OCI-LY1 (cell line): ENCODE measurements at regions not wholly inside any gene's neighbourhood (a gene's known extent, or its start where the extent isn't known, plus 50 kb on each side); places are given as distances from the start of the nearest gene placed in this dataset.

Experiments used
- H2AFZ ChIP-seq: fragments of 200-600 bp; sonication (generic), shearing (Covaris generic); 2 replicates; pipeline ENCODE4 v1.6.0; 2014; ENCODE audit warnings: antibody characterized with exemption, mild to moderate bottlenecking, low read length
- H3F3A ChIP-seq: fragments of 200-600 bp; sonication (generic), shearing (Covaris generic); 2 replicates; pipeline ENCODE4 v1.6.0; 2014; ENCODE audit warnings: mild to moderate bottlenecking, antibody characterized with exemption, low read length, moderate library complexity; ENCODE audit not compliant: insufficient read depth
- H3K27ac ChIP-seq: fragments of 200-600 bp; sonication (generic); 2 replicates; pipeline ENCODE4 v1.5.1; 2014; ENCODE audit warnings: low read length, mixed run types, mild to moderate bottlenecking, low read depth; ENCODE audit not compliant: poor library complexity, severe bottlenecking
- H3K27me3 ChIP-seq: fragments of 200-600 bp; sonication (generic); 2 replicates; pipeline ENCODE4 v1.6.0; 2014; ENCODE audit warnings: antibody characterized with exemption, mild to moderate bottlenecking, low read length, moderate library complexity; ENCODE audit not compliant: insufficient read depth
- H3K36me3 ChIP-seq: fragments of 200-600 bp; sonication (generic); 2 replicates; pipeline ENCODE4 v1.6.1; 2014; ENCODE audit warnings: mild to moderate bottlenecking, antibody characterized with exemption, low read length, moderate library complexity, mixed read lengths; ENCODE audit not compliant: insufficient read depth
- H3K4me1 ChIP-seq: fragments of 200-600 bp; sonication (generic); 2 replicates; pipeline ENCODE4 v1.5.1; 2014; ENCODE audit warnings: mild to moderate bottlenecking, low read length, moderate library complexity; ENCODE audit not compliant: insufficient read depth, severe bottlenecking
- H3K4me2 ChIP-seq: fragments of 200-600 bp; sonication (generic), shearing (Covaris generic); 2 replicates; pipeline ENCODE4 v1.6.1; 2014; ENCODE audit warnings: low read length
- H3K4me3 ChIP-seq: fragments of 200-600 bp; sonication (generic); 2 replicates; pipeline ENCODE4 v1.5.1; 2014; ENCODE audit warnings: low read length, low read depth, mild to moderate bottlenecking, mixed read lengths; ENCODE audit not compliant: poor library complexity, severe bottlenecking
- H3K79me2 ChIP-seq: fragments of 200-600 bp; shearing (Covaris generic); 2 replicates; pipeline ENCODE4 v1.6.1; 2016; ENCODE audit warnings: mixed run types, low read length, mixed read lengths; ENCODE audit not compliant: insufficient read depth
- H3K9ac ChIP-seq: fragments of 200-600 bp; sonication (generic), shearing (Covaris generic); 2 replicates; pipeline ENCODE4 v1.6.1; 2014; ENCODE audit warnings: mild to moderate bottlenecking, low read length, mixed read lengths
- H3K9me2 ChIP-seq: fragments of 200-600 bp; sonication (generic), shearing (Covaris generic); 2 replicates; pipeline ENCODE4 v1.6.1; 2014; ENCODE audit warnings: low read depth, mild to moderate bottlenecking, low read length, mixed read lengths
- H3K9me3 ChIP-seq: fragments of 200-600 bp; shearing (Covaris generic); 2 replicates; pipeline ENCODE4 v1.6.1; 2014; ENCODE audit warnings: low read length, mixed read lengths
- H4K20me1 ChIP-seq: fragments of 200-600 bp; sonication (generic), shearing (Covaris generic); 2 replicates; pipeline ENCODE4 v1.6.0; 2016; ENCODE audit warnings: mild to moderate bottlenecking, low read length; ENCODE audit not compliant: insufficient read depth
- EZH2 ChIP-seq: fragments of 200-600 bp; sonication (generic), shearing (Covaris generic); IDR thresholded peaks from 2 replicates; pipeline ENCODE4 v1.8.0; 2017; ENCODE audit warnings: borderline replicate concordance, mixed run types, mild to moderate bottlenecking, antibody characterized with exemption, low read length, moderate library complexity, mixed read lengths
- TF ChIP-seq, protein P1 (sequence below): fragments of 200-600 bp; sonication (generic), shearing (Covaris generic); IDR thresholded peaks from 2 replicates; pipeline ENCODE4 v1.5.1; 2017; ENCODE audit warnings: mild to moderate bottlenecking, antibody characterized with exemption, low read length, moderate library complexity, mixed read lengths

DNA sequence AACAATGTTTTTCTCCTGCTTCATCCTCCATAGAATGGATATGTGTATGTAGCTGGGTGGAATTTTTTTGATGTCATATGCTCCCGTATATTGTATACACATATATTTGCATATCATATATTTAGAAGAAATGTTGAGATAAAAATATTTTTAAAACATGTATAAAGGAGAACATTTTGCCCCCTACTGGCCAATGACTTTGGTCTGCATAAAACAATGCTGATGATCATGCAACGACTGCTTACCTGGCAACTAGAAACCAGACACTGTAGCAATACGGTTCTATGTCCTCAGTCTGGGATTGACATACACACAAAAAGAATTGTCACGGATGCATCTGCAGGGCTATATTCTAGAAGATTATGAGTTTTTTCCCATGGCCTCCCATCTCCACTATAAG is 503.6 kb downstream of the ELAVL2 start:
- no peaks in the 10 kb centered on the region for H3K9me3 ChIP-seq
- no peak overlapping the region for H3K9ac ChIP-seq
- no peaks in the 10 kb centered on the region for H4K20me1 ChIP-seq
- no peak overlapping the region for H2AFZ ChIP-seq
- no peaks in the 10 kb centered on the region for H3K9me2 ChIP-seq
- H3K27me3 ChIP-seq: no peaks in the 10 kb centered on the region
- no peaks in the 10 kb centered on the region for H3K4me1 ChIP-seq
- TF ChIP-seq, protein P1, sequence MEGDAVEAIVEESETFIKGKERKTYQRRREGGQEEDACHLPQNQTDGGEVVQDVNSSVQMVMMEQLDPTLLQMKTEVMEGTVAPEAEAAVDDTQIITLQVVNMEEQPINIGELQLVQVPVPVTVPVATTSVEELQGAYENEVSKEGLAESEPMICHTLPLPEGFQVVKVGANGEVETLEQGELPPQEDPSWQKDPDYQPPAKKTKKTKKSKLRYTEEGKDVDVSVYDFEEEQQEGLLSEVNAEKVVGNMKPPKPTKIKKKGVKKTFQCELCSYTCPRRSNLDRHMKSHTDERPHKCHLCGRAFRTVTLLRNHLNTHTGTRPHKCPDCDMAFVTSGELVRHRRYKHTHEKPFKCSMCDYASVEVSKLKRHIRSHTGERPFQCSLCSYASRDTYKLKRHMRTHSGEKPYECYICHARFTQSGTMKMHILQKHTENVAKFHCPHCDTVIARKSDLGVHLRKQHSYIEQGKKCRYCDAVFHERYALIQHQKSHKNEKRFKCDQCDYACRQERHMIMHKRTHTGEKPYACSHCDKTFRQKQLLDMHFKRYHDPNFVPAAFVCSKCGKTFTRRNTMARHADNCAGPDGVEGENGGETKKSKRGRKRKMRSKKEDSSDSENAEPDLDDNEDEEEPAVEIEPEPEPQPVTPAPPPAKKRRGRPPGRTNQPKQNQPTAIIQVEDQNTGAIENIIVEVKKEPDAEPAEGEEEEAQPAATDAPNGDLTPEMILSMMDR: peak; percentile 30; the same call in 1 of the 2 replicates
- TF ChIP-seq EZH2: no peak
- no peak overlapping the region for H3K4me3 ChIP-seq
- no peaks in the 10 kb centered on the region for H3K36me3 ChIP-seq
- H3K27ac ChIP-seq: no peak overlapping the region
- no peak overlapping the region for H3K4me2 ChIP-seq
- H3K79me2 ChIP-seq: no peaks in the 10 kb centered on the region
- no peaks in the 10 kb centered on the region for H3F3A ChIP-seq

GRCh38 chr9:23324511-23324910 is 501.5 kb downstream of the ELAVL2 start:
- Histone ChIP-seq H3K4me1 (no peaks in the 10 kb centered on the region), H3K27ac (no peak overlapping the region), H3K4me3 (no peak overlapping the region), H3K9me2 (no peaks in the 10 kb centered on the region), H3K9me3 (no peaks in the 10 kb centered on the region), H3K9ac (no peak overlapping the region), H3K4me2 (no peak overlapping the region), H3K36me3 (no peaks in the 10 kb centered on the region), H3K27me3 (no peaks in the 10 kb centered on the region), H4K20me1 (no peaks in the 10 kb centered on the region), H3K79me2 (no peaks in the 10 kb centered on the region), H3F3A (no peaks in the 10 kb centered on the region), H2AFZ (no peak overlapping the region)
- no peak for TF ChIP-seq EZH2
- TF ChIP-seq, protein P1: no peak

DNA sequence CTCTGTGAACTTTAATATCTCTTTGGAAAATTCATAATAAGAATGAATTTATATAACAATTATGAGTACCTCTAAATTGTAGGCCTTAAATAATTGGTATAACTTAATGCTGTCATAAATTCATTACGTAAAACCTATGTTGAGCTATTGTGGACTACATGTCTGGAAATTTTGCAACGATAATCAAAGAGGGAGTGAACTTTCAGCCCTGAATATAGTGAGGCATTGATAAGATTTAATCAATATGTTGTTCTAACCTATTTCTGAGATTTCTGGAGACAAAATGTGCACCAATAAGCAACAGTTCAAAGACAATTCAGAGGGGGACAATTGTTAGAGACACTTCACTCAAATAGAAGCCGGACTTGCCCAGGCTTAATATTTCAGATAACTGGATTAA is 499.4 kb downstream of the ELAVL2 start:
- H4K20me1 ChIP-seq: no peaks in the 10 kb centered on the region
- H2AFZ ChIP-seq: no peak overlapping the region
- H3K4me2 ChIP-seq: no peak overlapping the region
- no peaks in the 10 kb centered on the region for H3K27me3 ChIP-seq
- no peaks in the 10 kb centered on the region for H3F3A ChIP-seq
- no peaks in the 10 kb centered on the region for H3K9me2 ChIP-seq
- H3K4me1 ChIP-seq: no peaks in the 10 kb centered on the region
- TF ChIP-seq, protein P1: no peak
- no peak for TF ChIP-seq EZH2
- no peak overlapping the region for H3K9ac ChIP-seq
- no peak overlapping the region for H3K4me3 ChIP-seq
- H3K27ac ChIP-seq: no peak overlapping the region
- H3K36me3 ChIP-seq: no peaks in the 10 kb centered on the region
- no peaks in the 10 kb centered on the region for H3K79me2 ChIP-seq
- H3K9me3 ChIP-seq: no peaks in the 10 kb centered on the region
